HAP-1 (cell line): ENCODE measurements at regions not wholly inside any gene's neighbourhood (a gene's known extent, or its start where the extent isn't known, plus 50 kb on each side); places are given as distances from the start of the nearest gene placed in this dataset.

Source experiments
- DNase-seq, 2 experiments: peaks; one replicate each; pipeline ENCODE4 v3.0.0-alpha.2; 2016 to 2020; ENCODE audit warnings: low spot score in 2 of 2
- H3K27me3 ChIP-seq: fragments of 250-450 bp; sonication (Bioruptor Pico); 2 replicates; pipeline ENCODE4 v1.5.1; 2020; ENCODE audit warnings: low read depth, mild to moderate bottlenecking, moderate library complexity
- H3K36me3 ChIP-seq: fragments of 250-450 bp; sonication (Bioruptor Pico); replicated peaks from 2 replicates; pipeline ENCODE4 v1.5.1; 2020; ENCODE audit warnings: mild to moderate bottlenecking
- H3K4me1 ChIP-seq: fragments of 250-450 bp; sonication (Bioruptor Pico); 2 replicates; pipeline ENCODE4 v1.5.1; 2020; ENCODE audit warnings: mild to moderate bottlenecking
- H3K4me3 ChIP-seq: fragments of 250-450 bp; sonication (Bioruptor Pico); 2 replicates; pipeline ENCODE4 v1.5.1; 2020; ENCODE audit warnings: mild to moderate bottlenecking, moderate library complexity
- H3K9me3 ChIP-seq: fragments of 250-450 bp; sonication (Bioruptor Pico); 2 replicates; pipeline ENCODE4 v1.5.1; 2020; ENCODE audit warnings: mild to moderate bottlenecking, moderate library complexity
- in situ Hi-C: fragments of 300-500 bp; cut with MboI; formaldehyde crosslinking; loops from 3 replicates; pipeline ENCODE4 v1.14.3; 2020; ENCODE audit warnings: low sequenced_read_pairs, inconsistent platforms, mixed read lengths

- Histone ChIP-seq H3K4me1 (no peaks in the 10 kb centered on the region), H3K36me3 (no peaks in the 10 kb centered on the region), H3K9me3 (no peaks in the 10 kb centered on the region; the same call in 1 of the 2 replicates), H3K27me3 (no peaks in the 10 kb centered on the region), H3K4me3 (no peak overlapping the region)
- DNase-seq: no peak
- in situ Hi-C loops: no loop called here
These were observed 120.2 kb upstream of the XYLT1 start for GRCh38 chr16:17590711-17591654.

GRCh38 chr16:17589898-17590297 lies 119.1 kb upstream of the XYLT1 start:
- Histone ChIP-seq H3K27me3 (no peaks in the 10 kb centered on the region), H3K4me3 (no peak overlapping the region), H3K36me3 (no peaks in the 10 kb centered on the region), H3K4me1 (no peaks in the 10 kb centered on the region), H3K9me3 (no peaks in the 10 kb centered on the region; the same call in 1 of the 2 replicates)
- no peak for DNase-seq
- in situ Hi-C loops: no loop called here

DNA sequence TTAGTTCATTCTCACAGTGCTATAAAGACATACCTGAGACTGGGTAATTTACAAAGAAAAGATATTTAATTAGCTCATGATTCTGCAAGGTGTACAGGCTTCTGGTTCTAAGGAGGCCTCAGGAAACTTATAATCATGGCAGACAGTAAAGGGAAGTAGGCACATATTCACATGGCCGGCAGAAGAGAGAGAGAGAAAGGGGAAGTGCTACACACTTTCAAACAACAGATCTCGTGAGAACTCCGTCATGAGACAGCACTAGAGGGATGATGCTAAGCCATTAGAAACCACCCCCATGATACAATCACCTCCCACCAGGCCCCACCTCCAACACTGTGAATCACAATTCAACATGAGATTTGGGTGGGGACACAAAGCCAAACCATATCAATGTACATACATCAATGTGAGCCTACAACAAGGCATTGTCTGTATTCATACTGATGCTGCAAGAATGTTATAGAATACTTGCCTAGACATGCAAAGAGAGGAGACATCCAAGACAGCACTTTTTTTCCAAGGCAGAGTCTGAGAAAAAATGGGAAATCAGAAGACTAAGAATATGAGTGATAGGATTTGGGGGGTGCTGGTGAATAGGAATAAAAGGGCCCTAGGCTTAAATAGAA lies 114.8 kb upstream of the XYLT1 start:
- Histone ChIP-seq H3K36me3 (no peaks in the 10 kb centered on the region), H3K4me3 (no peak overlapping the region), H3K4me1 (no peaks in the 10 kb centered on the region), H3K9me3 (no peaks in the 10 kb centered on the region; the same call in 1 of the 2 replicates), H3K27me3 (no peaks in the 10 kb centered on the region)
- in situ Hi-C loops: no loop called here
- no peak for DNase-seq

GRCh38 chr16:17578981-17579874 lies 108.5 kb upstream of the XYLT1 start:
- in situ Hi-C loops: no loop called here
- Histone ChIP-seq H3K4me1 (no peaks in the 10 kb centered on the region), H3K36me3 (no peaks in the 10 kb centered on the region), H3K27me3 (no peaks in the 10 kb centered on the region), H3K4me3 (no peak overlapping the region), H3K9me3 (no peaks in the 10 kb centered on the region)
- peak in 1 of 2 experiments; percentile 38 for DNase-seq

- DNase-seq: no peak
- no peaks in the 10 kb centered on the region for H3K27me3 ChIP-seq
- no peak overlapping the region for H3K4me3 ChIP-seq
- no peaks in the 10 kb centered on the region for H3K4me1 ChIP-seq
- H3K9me3 ChIP-seq: no peaks in the 10 kb centered on the region
- H3K36me3 ChIP-seq: no peaks in the 10 kb centered on the region
- in situ Hi-C loops: no loop called here
These were observed 103.5 kb upstream of the XYLT1 start for GRCh38 chr16:17574256-17574655.

DNA sequence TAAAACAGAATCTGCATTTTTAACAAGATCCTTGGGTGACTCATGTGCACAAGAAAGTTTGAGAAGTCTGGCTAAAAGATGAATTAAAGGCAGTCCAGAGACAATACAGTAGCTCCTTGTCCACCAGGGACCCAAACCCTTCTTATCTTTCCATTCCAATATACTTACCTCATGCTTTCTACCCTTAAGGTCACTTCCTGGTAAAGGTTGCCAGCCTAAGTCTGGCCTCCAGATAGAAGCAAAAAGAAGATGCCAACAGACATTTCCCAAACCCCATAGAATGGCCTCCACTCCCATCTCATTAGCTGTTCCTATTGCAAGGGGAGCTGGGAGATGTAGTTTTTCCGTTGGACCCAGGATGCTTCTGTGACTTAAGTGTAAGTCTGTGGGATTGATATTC lies 101.4 kb upstream of the XYLT1 start:
- no peaks in the 10 kb centered on the region for H3K4me1 ChIP-seq
- H3K27me3 ChIP-seq: no peaks in the 10 kb centered on the region
- no peak for DNase-seq
- H3K4me3 ChIP-seq: no peak overlapping the region
- H3K9me3 ChIP-seq: no peaks in the 10 kb centered on the region
- in situ Hi-C loops: no loop called here
- no peaks in the 10 kb centered on the region for H3K36me3 ChIP-seq

DNA sequence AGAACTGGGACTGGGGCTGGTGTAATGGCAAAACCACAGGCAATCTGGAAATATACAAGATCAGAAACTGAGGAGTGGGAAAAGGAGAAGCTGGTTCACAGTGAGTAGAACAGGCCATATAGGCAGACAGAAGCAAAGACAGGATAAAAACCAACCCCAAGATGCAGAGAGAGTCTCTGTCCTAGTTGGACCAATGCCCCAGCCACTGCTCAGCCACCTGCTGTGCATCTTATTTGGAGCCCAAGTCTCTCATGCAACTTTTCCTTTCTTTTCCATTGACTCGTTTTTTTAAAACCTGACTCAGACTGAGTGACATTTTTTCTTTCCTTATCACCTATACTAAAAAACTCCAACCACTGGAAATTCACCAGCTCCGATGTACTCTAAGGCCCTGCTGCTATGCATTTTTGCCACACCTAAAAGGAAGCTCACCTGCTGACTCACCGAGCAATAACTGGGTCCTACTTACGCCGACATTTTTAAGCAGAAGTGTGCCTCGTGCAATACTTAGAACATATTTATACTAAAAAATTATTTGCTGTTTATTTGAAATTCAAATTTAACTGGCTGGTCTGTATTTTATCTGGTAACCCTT lies 100.8 kb upstream of the XYLT1 start:
- in situ Hi-C loops: no loop called here
- no peak overlapping the region for H3K4me3 ChIP-seq
- H3K27me3 ChIP-seq: no peaks in the 10 kb centered on the region
- DNase-seq: no peak
- H3K4me1 ChIP-seq: no peaks in the 10 kb centered on the region
- H3K9me3 ChIP-seq: no peaks in the 10 kb centered on the region
- no peaks in the 10 kb centered on the region for H3K36me3 ChIP-seq

DNA sequence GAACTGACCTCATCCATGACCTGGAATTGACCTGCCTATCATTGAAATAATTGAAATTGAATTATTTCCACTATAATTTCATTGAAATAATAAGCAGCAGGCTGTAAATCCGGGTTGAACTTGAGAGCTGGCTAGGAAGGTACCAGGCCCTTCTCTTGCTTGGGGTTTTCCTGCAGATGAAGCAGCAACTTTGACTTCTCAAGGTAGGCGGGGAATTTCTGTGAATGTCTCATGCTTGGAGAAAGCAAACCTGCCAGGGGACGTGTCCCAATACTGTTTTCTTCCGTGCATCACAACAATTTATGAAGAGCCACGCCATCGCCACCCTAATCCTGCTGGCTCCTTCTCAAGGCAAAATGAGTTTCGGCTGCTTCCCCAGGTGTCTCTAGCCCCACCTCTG lies 97.5 kb upstream of the XYLT1 start:
- no peaks in the 10 kb centered on the region for H3K9me3 ChIP-seq
- no peak overlapping the region for H3K4me3 ChIP-seq
- DNase-seq: no peak
- H3K27me3 ChIP-seq: no peaks in the 10 kb centered on the region
- in situ Hi-C loops: no loop called here
- H3K36me3 ChIP-seq: no peaks in the 10 kb centered on the region
- no peaks in the 10 kb centered on the region for H3K4me1 ChIP-seq

DNA sequence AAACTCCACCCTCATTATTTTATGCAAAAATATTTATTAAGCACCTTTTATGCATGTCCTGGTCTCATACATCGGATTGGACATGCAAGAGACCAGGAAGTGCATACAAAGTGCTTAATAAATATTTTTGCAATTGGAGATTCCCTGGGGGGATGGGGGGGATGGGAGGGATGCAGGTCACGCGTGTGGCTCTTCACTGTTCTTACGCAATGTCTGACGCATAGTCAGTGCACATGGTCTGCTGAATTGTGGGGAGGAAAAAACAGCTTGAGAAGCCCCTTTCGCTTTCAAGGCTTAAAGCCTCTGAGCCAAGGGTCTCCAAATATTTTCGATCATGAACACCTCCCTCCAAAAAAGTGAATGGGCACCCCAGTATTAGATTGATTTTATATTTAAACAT lies 96.7 kb upstream of the XYLT1 start:
- Histone ChIP-seq H3K36me3 (no peaks in the 10 kb centered on the region), H3K9me3 (no peaks in the 10 kb centered on the region), H3K4me1 (no peaks in the 10 kb centered on the region), H3K4me3 (no peak overlapping the region), H3K27me3 (no peaks in the 10 kb centered on the region)
- no peak for DNase-seq
- in situ Hi-C loops: no loop called here

DNA sequence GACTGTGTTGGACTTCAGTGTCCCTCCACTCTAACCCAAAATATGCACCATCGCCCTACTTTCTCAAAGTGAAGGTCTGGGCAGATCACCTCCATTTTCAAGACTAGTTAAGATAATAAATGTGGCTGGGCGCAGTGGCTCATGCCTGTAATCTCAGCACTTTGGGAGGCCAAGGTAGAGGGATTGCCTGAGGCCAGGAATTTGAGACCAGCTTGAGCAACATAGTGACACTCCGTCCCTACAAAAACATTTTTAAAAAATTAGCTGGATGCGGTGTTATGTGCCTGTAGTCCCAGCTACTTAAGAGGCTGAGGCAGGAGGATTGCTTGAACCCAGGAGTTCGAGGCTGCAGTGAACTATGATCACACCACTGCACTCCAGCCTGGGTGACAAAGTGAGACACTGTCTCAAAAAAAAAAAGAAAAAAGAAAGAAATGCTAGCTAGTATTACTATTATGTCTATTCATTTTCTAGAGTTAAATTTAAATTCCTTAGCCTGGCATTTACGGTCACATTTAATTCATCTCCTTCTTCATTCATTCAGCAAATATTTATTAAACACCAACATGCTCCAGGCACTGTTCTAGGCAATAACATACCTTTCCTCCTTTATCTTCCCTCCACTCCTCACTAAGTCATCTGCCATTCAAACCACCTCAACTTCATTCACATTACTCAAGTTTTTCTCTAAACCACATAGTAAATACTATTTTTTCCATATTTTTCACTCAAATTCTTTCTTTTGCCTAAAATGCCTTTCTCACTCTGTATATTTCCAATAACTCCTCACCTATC lies 96.1 kb upstream of the XYLT1 start:
- no peak for DNase-seq
- Histone ChIP-seq H3K36me3 (no peaks in the 10 kb centered on the region), H3K4me1 (no peaks in the 10 kb centered on the region), H3K27me3 (no peaks in the 10 kb centered on the region), H3K9me3 (no peaks in the 10 kb centered on the region), H3K4me3 (no peak overlapping the region)
- in situ Hi-C loops: no loop called here

GRCh38 chr16:17566075-17566474 lies 95.3 kb upstream of the XYLT1 start:
- no peak for DNase-seq
- no peak overlapping the region for H3K4me3 ChIP-seq
- H3K9me3 ChIP-seq: no peaks in the 10 kb centered on the region
- H3K27me3 ChIP-seq: no peaks in the 10 kb centered on the region
- no peaks in the 10 kb centered on the region for H3K4me1 ChIP-seq
- H3K36me3 ChIP-seq: no peaks in the 10 kb centered on the region
- in situ Hi-C loops: no loop called here

DNA sequence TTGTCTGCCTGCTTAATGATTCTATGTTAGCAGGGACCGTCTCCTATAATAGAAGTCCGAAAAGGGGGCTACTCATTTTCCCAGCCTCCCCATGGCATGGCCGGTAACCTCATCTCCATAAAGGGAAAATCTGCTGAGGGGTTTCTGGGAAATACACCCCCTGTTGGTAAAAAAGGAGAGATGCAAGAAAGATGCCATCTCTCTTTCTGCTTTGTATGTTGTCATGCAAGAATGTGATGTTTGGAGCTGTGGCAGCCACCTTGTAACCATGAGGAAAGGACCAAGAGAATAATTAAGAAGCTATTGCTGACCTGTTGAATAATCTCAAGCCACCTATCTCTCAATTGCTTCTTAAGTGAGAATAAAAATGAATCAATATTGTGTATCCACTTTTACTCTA lies 94.8 kb upstream of the XYLT1 start:
- in situ Hi-C loops: no loop called here
- DNase-seq: no peak
- H3K4me3 ChIP-seq: no peak overlapping the region
- H3K27me3 ChIP-seq: no peaks in the 10 kb centered on the region
- H3K36me3 ChIP-seq: no peaks in the 10 kb centered on the region
- H3K4me1 ChIP-seq: no peaks in the 10 kb centered on the region
- no peaks in the 10 kb centered on the region for H3K9me3 ChIP-seq

- Histone ChIP-seq H3K9me3 (no peaks in the 10 kb centered on the region), H3K27me3 (no peaks in the 10 kb centered on the region), H3K36me3 (no peaks in the 10 kb centered on the region), H3K4me1 (no peaks in the 10 kb centered on the region), H3K4me3 (no peak overlapping the region)
- in situ Hi-C loops: no loop called here
- no peak for DNase-seq
These were observed 94.1 kb upstream of the XYLT1 start for GRCh38 chr16:17564856-17565255.
